ENCODE measurements at regions not wholly inside any gene's neighbourhood (a gene's known extent, or its start where the extent isn't known, plus 50 kb on each side); places are given as distances from the start of the nearest gene placed in this dataset.

- H3K9ac ChIP-seq (ENCODE audit: low read length in 5 of 5), result no peak overlapping the region
- H3K9me3 ChIP-seq (ENCODE audit: control insufficient read depth in 5 of 5, low read length in 5 of 5), result no peaks in the 10 kb centered on the region
- no peaks in the 10 kb centered on the region for H3K36me3 ChIP-seq (ENCODE audit: control insufficient read depth in 5 of 5, insufficient read depth in 5 of 5, low read length in 5 of 5)
- H3K27me3 ChIP-seq (ENCODE audit: control insufficient read depth in 5 of 5, insufficient read depth in 4 of 5, low read length in 5 of 5), result peaks cover 0 to 12% (median 3%) of the 10 kb centered on the region in 5 donors
- H3K4me1 ChIP-seq (ENCODE audit: control insufficient read depth in 5 of 5, insufficient read depth in 5 of 5, low read length in 5 of 5), result no peaks in the 10 kb centered on the region
- no peak overlapping the region for H3K27ac ChIP-seq (ENCODE audit: low read depth, low read length)
- no peak overlapping the region for H3K4me3 ChIP-seq (ENCODE audit: low read depth in 1 of 5, low read length in 5 of 5)
Measured at GRCh38 chr15:29962407-29962806, 120.3 kb upstream of the GOLGA8J start.

DNA sequence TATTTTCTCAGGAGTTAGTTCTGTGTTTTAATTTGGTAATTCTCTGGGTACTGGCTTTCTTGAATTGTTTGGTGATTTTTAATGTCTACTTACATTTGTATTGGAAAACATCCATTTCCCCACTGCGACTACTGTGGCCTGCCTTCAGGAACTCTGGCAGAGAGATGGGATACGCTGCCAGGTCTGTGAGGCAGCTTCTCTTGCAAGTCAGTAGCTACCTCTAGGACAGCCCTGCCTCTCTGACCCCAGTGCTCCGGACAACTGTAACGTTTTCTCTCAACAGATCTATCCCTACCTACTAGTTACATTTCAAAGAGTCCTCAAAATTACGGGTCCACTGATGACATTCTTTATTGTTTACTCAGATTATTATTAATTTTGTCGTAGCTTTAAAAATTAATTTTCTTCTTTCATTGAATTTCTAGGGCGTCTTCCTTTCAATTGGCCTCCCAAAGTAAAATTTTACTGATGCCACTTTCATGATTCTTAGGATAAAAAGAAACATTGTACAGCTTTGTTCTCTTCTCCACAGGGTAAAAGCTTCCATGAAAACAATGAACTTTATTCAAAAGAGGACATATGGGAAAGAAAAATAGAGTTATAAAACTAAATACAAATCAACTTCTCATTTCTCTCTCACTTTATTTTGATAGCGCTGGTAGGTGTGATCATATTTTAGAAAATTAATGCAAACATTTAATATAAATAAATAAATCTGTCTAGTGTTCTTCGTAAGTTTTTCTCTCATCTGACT lies 123.2 kb upstream of the GOLGA8J start:
- Histone ChIP-seq H3K36me3 (ENCODE audit: control insufficient read depth in 5 of 5, insufficient read depth in 5 of 5, low read length in 5 of 5) (no peaks in the 10 kb centered on the region), H3K9ac (ENCODE audit: low read length in 5 of 5) (no peak overlapping the region), H3K4me1 (ENCODE audit: control insufficient read depth in 5 of 5, insufficient read depth in 5 of 5, low read length in 5 of 5) (no peaks in the 10 kb centered on the region), H3K27ac (ENCODE audit: low read depth, low read length) (no peak overlapping the region), H3K9me3 (ENCODE audit: control insufficient read depth in 5 of 5, low read length in 5 of 5) (no peaks in the 10 kb centered on the region), H3K27me3 (ENCODE audit: control insufficient read depth in 5 of 5, insufficient read depth in 4 of 5, low read length in 5 of 5) (peaks cover 0 to 7% (median 3%) of the 10 kb centered on the region in 5 donors), H3K4me3 (ENCODE audit: low read depth in 1 of 5, low read length in 5 of 5) (no peak overlapping the region)

DNA sequence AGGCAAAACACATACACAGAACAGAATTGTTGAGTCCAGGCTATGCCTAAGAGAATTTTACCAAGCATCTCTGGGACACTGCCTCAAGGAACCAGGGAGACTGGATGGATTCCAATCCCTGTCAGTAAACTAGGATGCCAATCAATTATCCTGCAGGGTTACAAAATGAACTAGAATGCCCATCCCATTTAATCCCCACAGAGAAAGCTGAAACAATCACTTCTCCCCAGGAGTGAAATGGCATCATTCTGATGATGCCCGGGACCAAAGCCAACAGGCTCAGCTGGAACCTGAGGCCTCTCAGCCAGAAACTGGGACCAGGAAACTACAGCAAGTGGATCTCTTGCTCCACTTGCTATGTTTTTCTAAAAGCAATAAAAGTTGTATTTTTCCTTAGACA lies 130.0 kb upstream of the TJP1 start:
- Histone ChIP-seq H3K4me1 (ENCODE audit: control insufficient read depth in 5 of 5, insufficient read depth in 5 of 5, low read length in 5 of 5) (no peaks in the 10 kb centered on the region), H3K36me3 (ENCODE audit: control insufficient read depth in 5 of 5, insufficient read depth in 5 of 5, low read length in 5 of 5) (no peaks in the 10 kb centered on the region), H3K27ac (ENCODE audit: low read depth, low read length) (no peak overlapping the region), H3K27me3 (ENCODE audit: control insufficient read depth in 5 of 5, insufficient read depth in 4 of 5, low read length in 5 of 5) (no peaks in the 10 kb centered on the region), H3K9me3 (ENCODE audit: control insufficient read depth in 5 of 5, low read length in 5 of 5) (no peaks in the 10 kb centered on the region), H3K9ac (ENCODE audit: low read length in 5 of 5) (no peak overlapping the region), H3K4me3 (ENCODE audit: low read depth in 1 of 5, low read length in 5 of 5) (no peak overlapping the region)

DNA sequence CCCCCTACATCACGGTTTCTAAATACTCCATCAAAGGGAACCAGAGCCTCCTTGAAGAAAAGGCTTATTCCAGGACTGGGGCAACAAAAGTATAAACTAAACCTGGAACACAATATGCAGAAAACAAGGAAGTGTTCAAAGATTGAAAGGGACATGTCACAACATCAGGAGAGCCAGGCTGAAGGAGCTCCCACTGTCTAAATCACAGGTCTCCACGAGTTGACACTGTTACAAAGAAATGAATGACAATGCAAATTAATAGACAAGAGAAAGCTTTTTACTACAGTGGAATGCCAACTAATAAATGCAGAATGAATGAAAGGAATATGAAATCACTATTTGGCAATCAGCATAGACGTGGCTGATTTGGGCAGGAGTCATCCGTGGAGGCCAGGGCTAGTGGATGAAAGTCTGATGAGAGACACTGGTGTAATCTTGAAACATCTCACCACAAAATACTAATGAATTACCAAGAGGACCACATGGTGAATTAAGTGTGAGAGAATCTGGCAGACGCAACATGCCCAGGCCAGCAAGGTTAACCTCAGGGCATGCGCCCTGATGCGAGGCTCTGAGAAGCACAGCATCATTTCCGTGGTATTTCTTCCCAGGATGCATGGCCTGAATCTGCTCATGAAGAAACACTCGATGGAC lies 123.8 kb upstream of the TJP1 start:
- H3K4me1 ChIP-seq (ENCODE audit: control insufficient read depth in 5 of 5, insufficient read depth in 5 of 5, low read length in 5 of 5), result no peaks in the 10 kb centered on the region
- no peak overlapping the region for H3K9ac ChIP-seq (ENCODE audit: low read length in 5 of 5)
- no peaks in the 10 kb centered on the region for H3K9me3 ChIP-seq (ENCODE audit: control insufficient read depth in 5 of 5, low read length in 5 of 5)
- no peak overlapping the region for H3K27ac ChIP-seq (ENCODE audit: low read depth, low read length)
- H3K36me3 ChIP-seq (ENCODE audit: control insufficient read depth in 5 of 5, insufficient read depth in 5 of 5, low read length in 5 of 5), result no peaks in the 10 kb centered on the region
- no peaks in the 10 kb centered on the region for H3K27me3 ChIP-seq (ENCODE audit: control insufficient read depth in 5 of 5, insufficient read depth in 4 of 5, low read length in 5 of 5)
- no peak overlapping the region for H3K4me3 ChIP-seq (ENCODE audit: low read depth in 1 of 5, low read length in 5 of 5)

DNA sequence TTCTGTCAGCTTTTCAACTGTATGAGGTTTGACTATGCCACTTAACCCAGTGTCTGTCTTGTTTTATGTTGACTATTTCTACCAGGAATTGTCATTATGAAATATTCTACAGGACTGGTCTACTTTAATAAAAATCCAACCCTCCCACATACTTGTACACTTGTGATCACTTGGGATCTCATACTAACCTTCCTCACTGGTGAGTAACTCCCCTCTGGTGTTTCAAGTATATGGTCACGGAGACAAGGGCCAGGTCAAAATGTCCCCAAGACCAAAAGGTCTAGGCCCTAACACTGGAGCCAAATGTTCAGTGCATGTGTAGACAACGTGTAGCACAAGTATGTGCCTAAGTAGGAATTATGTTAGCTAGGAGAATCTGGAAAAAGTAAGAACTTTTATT lies 122.7 kb upstream of the TJP1 start:
- Histone ChIP-seq H3K27ac (ENCODE audit: low read depth, low read length) (no peak overlapping the region), H3K36me3 (ENCODE audit: control insufficient read depth in 5 of 5, insufficient read depth in 5 of 5, low read length in 5 of 5) (no peaks in the 10 kb centered on the region), H3K9ac (ENCODE audit: low read length in 5 of 5) (no peak overlapping the region), H3K9me3 (ENCODE audit: control insufficient read depth in 5 of 5, low read length in 5 of 5) (no peaks in the 10 kb centered on the region), H3K4me1 (ENCODE audit: control insufficient read depth in 5 of 5, insufficient read depth in 5 of 5, low read length in 5 of 5) (no peaks in the 10 kb centered on the region), H3K27me3 (ENCODE audit: control insufficient read depth in 5 of 5, insufficient read depth in 4 of 5, low read length in 5 of 5) (no peaks in the 10 kb centered on the region), H3K4me3 (ENCODE audit: low read depth in 1 of 5, low read length in 5 of 5) (no peak overlapping the region)

DNA sequence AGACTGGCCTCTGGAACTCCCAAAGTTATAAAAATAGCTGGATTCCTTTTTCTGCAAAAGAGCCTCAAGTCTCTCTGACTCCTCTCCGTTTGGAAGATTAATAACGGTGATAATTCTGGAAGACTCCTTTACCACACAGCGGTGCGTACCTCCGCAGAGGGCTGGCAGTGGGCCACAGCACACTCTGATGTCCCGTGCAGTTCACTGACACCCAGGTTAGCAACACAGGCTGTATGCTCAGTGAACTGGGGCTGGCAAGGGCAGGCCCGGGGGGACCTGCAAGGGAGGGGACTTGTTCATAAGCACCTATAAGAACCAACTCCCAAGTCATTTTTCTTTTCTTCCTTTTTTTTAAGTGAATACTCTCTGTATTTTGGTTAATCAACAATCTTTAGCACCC lies 120.3 kb upstream of the TJP1 start:
- Histone ChIP-seq H3K9ac (ENCODE audit: low read length in 5 of 5) (no peak overlapping the region), H3K4me3 (ENCODE audit: low read depth in 1 of 5, low read length in 5 of 5) (no peak overlapping the region), H3K9me3 (ENCODE audit: control insufficient read depth in 5 of 5, low read length in 5 of 5) (no peaks in the 10 kb centered on the region), H3K4me1 (ENCODE audit: control insufficient read depth in 5 of 5, insufficient read depth in 5 of 5, low read length in 5 of 5) (no peaks in the 10 kb centered on the region), H3K27me3 (ENCODE audit: control insufficient read depth in 5 of 5, insufficient read depth in 4 of 5, low read length in 5 of 5) (no peaks in the 10 kb centered on the region), H3K36me3 (ENCODE audit: control insufficient read depth in 5 of 5, insufficient read depth in 5 of 5, low read length in 5 of 5) (no peaks in the 10 kb centered on the region), H3K27ac (ENCODE audit: low read depth, low read length) (no peak overlapping the region)

DNA sequence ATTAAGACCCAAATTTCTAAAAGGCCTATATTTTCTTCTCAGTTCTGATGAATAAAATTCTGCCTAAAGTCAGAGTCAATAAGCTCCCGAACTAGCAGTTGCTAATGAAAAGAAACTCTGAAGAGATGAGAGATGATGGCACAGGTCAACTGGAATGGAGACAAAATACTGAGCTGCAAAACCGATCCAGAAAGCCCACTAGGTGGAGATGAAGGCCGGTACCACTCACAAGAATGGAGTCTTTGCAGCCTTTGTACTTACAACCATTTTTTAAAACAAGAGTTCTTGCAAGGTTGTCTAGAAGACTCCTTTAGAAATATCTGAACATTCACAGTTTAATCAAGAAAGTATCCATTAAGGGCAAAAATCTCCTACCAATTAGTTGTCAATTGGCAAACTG lies 119.9 kb upstream of the TJP1 start:
- no peak overlapping the region for H3K9ac ChIP-seq (ENCODE audit: low read length in 5 of 5)
- H3K27me3 ChIP-seq (ENCODE audit: control insufficient read depth in 5 of 5, insufficient read depth in 4 of 5, low read length in 5 of 5), result no peaks in the 10 kb centered on the region
- no peaks in the 10 kb centered on the region for H3K4me1 ChIP-seq (ENCODE audit: control insufficient read depth in 5 of 5, insufficient read depth in 5 of 5, low read length in 5 of 5)
- no peaks in the 10 kb centered on the region for H3K36me3 ChIP-seq (ENCODE audit: control insufficient read depth in 5 of 5, insufficient read depth in 5 of 5, low read length in 5 of 5)
- H3K27ac ChIP-seq (ENCODE audit: low read depth, low read length), result no peak overlapping the region
- no peaks in the 10 kb centered on the region for H3K9me3 ChIP-seq (ENCODE audit: control insufficient read depth in 5 of 5, low read length in 5 of 5)
- H3K4me3 ChIP-seq (ENCODE audit: low read depth in 1 of 5, low read length in 5 of 5), result no peak overlapping the region

- H3K4me1 ChIP-seq (ENCODE audit: control insufficient read depth in 5 of 5, insufficient read depth in 5 of 5, low read length in 5 of 5), result no peaks in the 10 kb centered on the region
- H3K4me3 ChIP-seq (ENCODE audit: low read depth in 1 of 5, low read length in 5 of 5), result no peak overlapping the region
- H3K27me3 ChIP-seq (ENCODE audit: control insufficient read depth in 5 of 5, insufficient read depth in 4 of 5, low read length in 5 of 5), result peaks cover 0 to 4% (median 2%) of the 10 kb centered on the region in 5 donors
- H3K36me3 ChIP-seq (ENCODE audit: control insufficient read depth in 5 of 5, insufficient read depth in 5 of 5, low read length in 5 of 5), result no peaks in the 10 kb centered on the region
- H3K27ac ChIP-seq (ENCODE audit: low read depth, low read length), result no peak overlapping the region
- H3K9ac ChIP-seq (ENCODE audit: low read length in 5 of 5), result no peak overlapping the region
- no peaks in the 10 kb centered on the region for H3K9me3 ChIP-seq (ENCODE audit: control insufficient read depth in 5 of 5, low read length in 5 of 5)
Measured at GRCh38 chr15:29939404-29939803, 117.1 kb upstream of the TJP1 start.

GRCh38 chr15:29938361-29939335 lies 116.4 kb upstream of the TJP1 start:
- Histone ChIP-seq H3K27me3 (ENCODE audit: control insufficient read depth in 5 of 5, insufficient read depth in 4 of 5, low read length in 5 of 5) (peaks cover 0 to 4% (median 2%) of the 10 kb centered on the region in 5 donors), H3K4me3 (ENCODE audit: low read depth in 1 of 5, low read length in 5 of 5) (no peak overlapping the region), H3K36me3 (ENCODE audit: control insufficient read depth in 5 of 5, insufficient read depth in 5 of 5, low read length in 5 of 5) (no peaks in the 10 kb centered on the region), H3K9me3 (ENCODE audit: control insufficient read depth in 5 of 5, low read length in 5 of 5) (no peaks in the 10 kb centered on the region), H3K4me1 (ENCODE audit: control insufficient read depth in 5 of 5, insufficient read depth in 5 of 5, low read length in 5 of 5) (no peaks in the 10 kb centered on the region), H3K27ac (ENCODE audit: low read depth, low read length) (no peak overlapping the region), H3K9ac (ENCODE audit: low read length in 5 of 5) (no peak overlapping the region)

DNA sequence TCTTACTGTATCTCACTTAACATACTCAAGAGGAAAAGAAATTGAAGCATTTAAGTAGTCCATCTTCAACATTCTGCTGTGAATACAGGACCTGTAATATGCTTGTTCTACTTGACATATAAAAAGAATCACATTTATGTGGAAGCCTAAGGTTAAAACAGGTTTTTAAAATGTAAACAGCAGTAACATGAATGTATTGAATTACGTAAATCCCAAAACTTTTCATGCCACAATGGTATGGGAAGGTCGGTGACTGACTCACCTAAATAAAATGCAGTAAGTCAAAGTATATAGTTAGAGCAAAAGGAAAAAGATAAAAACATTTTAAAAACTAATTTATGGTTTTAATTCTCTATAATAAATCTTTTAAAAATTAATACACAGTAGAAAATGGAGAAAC lies 115.7 kb upstream of the TJP1 start:
- Histone ChIP-seq H3K9ac (ENCODE audit: low read length in 5 of 5) (no peak overlapping the region), H3K9me3 (ENCODE audit: control insufficient read depth in 5 of 5, low read length in 5 of 5) (no peaks in the 10 kb centered on the region), H3K27ac (ENCODE audit: low read depth, low read length) (no peak overlapping the region), H3K4me3 (ENCODE audit: low read depth in 1 of 5, low read length in 5 of 5) (no peak overlapping the region), H3K27me3 (ENCODE audit: control insufficient read depth in 5 of 5, insufficient read depth in 4 of 5, low read length in 5 of 5) (peaks cover 0 to 4% (median 2%) of the 10 kb centered on the region in 5 donors), H3K4me1 (ENCODE audit: control insufficient read depth in 5 of 5, insufficient read depth in 5 of 5, low read length in 5 of 5) (no peaks in the 10 kb centered on the region), H3K36me3 (ENCODE audit: control insufficient read depth in 5 of 5, insufficient read depth in 5 of 5, low read length in 5 of 5) (no peaks in the 10 kb centered on the region)
